Skeletal muscle satellite cell (primary cell): ENCODE measurements at regions not wholly inside any gene's neighbourhood (a gene's known extent, or its start where the extent isn't known, plus 50 kb on each side); places are given as distances from the start of the nearest gene placed in this dataset.
"Not testable (repeated sequence)": the region's sequence is repeated elsewhere in the genome, so short reads cannot be mapped to it uniquely, and the experiment has no call there.

Source experiments
- H3K27me3 ChIP-seq: 2 replicates; pipeline ENCODE4 v1.7.0; 2013; ENCODE audit warnings: low read length; ENCODE audit not compliant: control insufficient read depth, insufficient read depth
- H3K36me3 ChIP-seq: 2 replicates; pipeline ENCODE4 v1.7.0; 2013; ENCODE audit warnings: mild to moderate bottlenecking, control low read depth, low read length; ENCODE audit not compliant: insufficient read depth
- H3K4me1 ChIP-seq: 2 replicates; pipeline ENCODE4 v1.7.0; 2013; ENCODE audit warnings: low read length; ENCODE audit not compliant: control insufficient read depth, insufficient read depth
- H3K4me2 ChIP-seq: 2 replicates; pipeline ENCODE4 v1.7.0; 2013; ENCODE audit warnings: mild to moderate bottlenecking, low read length
- H3K4me3 ChIP-seq: 2 replicates; pipeline ENCODE4 v1.7.0; 2013; ENCODE audit warnings: low read length
- H3K9ac ChIP-seq: 2 replicates; pipeline ENCODE4 v1.7.0; 2013; ENCODE audit warnings: mild to moderate bottlenecking, low read depth, low read length, moderate library complexity
- H3K9me3 ChIP-seq: replicated peaks from 2 replicates; pipeline ENCODE4 v1.7.0; 2013; ENCODE audit warnings: mild to moderate bottlenecking, control low read depth, low read length

- Histone ChIP-seq H3K27me3 (peaks cover 5% of the 10 kb centered on the region), H3K4me2 (no peak overlapping the region), H3K4me1 (peaks cover 8% of the 10 kb centered on the region), H3K4me3 (no peak overlapping the region), H3K9ac (no peak overlapping the region), H3K36me3 (no peaks in the 10 kb centered on the region), H3K9me3 (peaks cover 15% of the 10 kb centered on the region)
Measured at GRCh38 chr13:46481166-46481565, 71.8 kb upstream of the LRCH1 start.

GRCh38 chr13:46480131-46480530, 72.8 kb upstream of the LRCH1 start:
- H3K9me3 ChIP-seq = peaks cover 15% of the 10 kb centered on the region
- H3K4me1 ChIP-seq = peaks cover 14% of the 10 kb centered on the region
- no peak overlapping the region for H3K9ac ChIP-seq
- H3K36me3 ChIP-seq = no peaks in the 10 kb centered on the region
- no peak overlapping the region for H3K4me3 ChIP-seq
- peaks cover 5% of the 10 kb centered on the region for H3K27me3 ChIP-seq
- H3K4me2 ChIP-seq = no peak overlapping the region

GRCh38 chr13:46479691-46480090, 73.3 kb upstream of the LRCH1 start:
- H3K27me3 ChIP-seq = peaks cover 5% of the 10 kb centered on the region
- no peaks in the 10 kb centered on the region for H3K36me3 ChIP-seq

GRCh38 chr13:46479283-46479682, 73.7 kb upstream of the LRCH1 start:
- H3K4me3 ChIP-seq = no peak overlapping the region

More at GRCh38 chr13:46479691-46480090, 73.3 kb upstream of the LRCH1 start:
- Histone ChIP-seq H3K9ac (no peak overlapping the region), H3K9me3 (peaks cover 11% of the 10 kb centered on the region), H3K4me3 (no peak overlapping the region), H3K4me2 (no peak overlapping the region), H3K4me1 (peaks cover 14% of the 10 kb centered on the region)

GRCh38 chr13:46478651-46479050, 74.3 kb upstream of the LRCH1 start:
- H3K27me3 ChIP-seq = peaks cover 5% of the 10 kb centered on the region
- H3K4me2 ChIP-seq = no peak overlapping the region
- H3K9ac ChIP-seq = no peak overlapping the region
- H3K9me3 ChIP-seq = peaks cover 4% of the 10 kb centered on the region
- H3K36me3 ChIP-seq = no peaks in the 10 kb centered on the region
- peaks cover 14% of the 10 kb centered on the region for H3K4me1 ChIP-seq
- no peak overlapping the region for H3K4me3 ChIP-seq

More at GRCh38 chr13:46479283-46479682, 73.7 kb upstream of the LRCH1 start:
- Histone ChIP-seq H3K4me2 (no peak overlapping the region), H3K9ac (no peak overlapping the region), H3K4me1 (peaks cover 14% of the 10 kb centered on the region), H3K27me3 (peaks cover 5% of the 10 kb centered on the region), H3K36me3 (no peaks in the 10 kb centered on the region), H3K9me3 (peaks cover 9% of the 10 kb centered on the region)

GRCh38 chr13:46476174-46476573, 76.8 kb upstream of the LRCH1 start:
- Histone ChIP-seq H3K27me3 (no peaks in the 10 kb centered on the region), H3K4me3 (no peak overlapping the region), H3K9me3 (no peaks in the 10 kb centered on the region), H3K4me1 (peaks cover 14% of the 10 kb centered on the region), H3K4me2 (no peak overlapping the region), H3K9ac (no peak overlapping the region), H3K36me3 (no peaks in the 10 kb centered on the region)

- Histone ChIP-seq H3K4me3 (no peak overlapping the region), H3K9me3 (no peaks in the 10 kb centered on the region), H3K4me2 (no peak overlapping the region), H3K36me3 (no peaks in the 10 kb centered on the region), H3K4me1 (peaks cover 14% of the 10 kb centered on the region), H3K9ac (no peak overlapping the region), H3K27me3 (no peaks in the 10 kb centered on the region)
Measured at GRCh38 chr13:46475541-46475991, 77.4 kb upstream of the LRCH1 start.

- Histone ChIP-seq H3K36me3 (no peaks in the 10 kb centered on the region), H3K9ac (no peak overlapping the region)
Measured at GRCh38 chr13:46473806-46474205, 79.2 kb upstream of the LRCH1 start.

GRCh38 chr13:46472384-46472783, 80.6 kb upstream of the LRCH1 start:
- Histone ChIP-seq H3K9ac (no peak overlapping the region), H3K4me2 (no peak overlapping the region), H3K4me1 (peaks cover 13% of the 10 kb centered on the region), H3K27me3 (no peaks in the 10 kb centered on the region), H3K9me3 (no peaks in the 10 kb centered on the region), H3K4me3 (no peak overlapping the region), H3K36me3 (no peaks in the 10 kb centered on the region)

More at GRCh38 chr13:46473806-46474205, 79.2 kb upstream of the LRCH1 start:
- no peaks in the 10 kb centered on the region for H3K27me3 ChIP-seq
- peaks cover 17% of the 10 kb centered on the region for H3K4me1 ChIP-seq
- no peak overlapping the region for H3K4me2 ChIP-seq
- H3K9me3 ChIP-seq = no peaks in the 10 kb centered on the region
- H3K4me3 ChIP-seq = no peak overlapping the region

GRCh38 chr13:46469699-46470098, 82.6 kb upstream of the RUBCNL start:
- not testable (repeated sequence) for H3K36me3 ChIP-seq, H3K4me1 ChIP-seq, H3K4me3 ChIP-seq, H3K27me3 ChIP-seq, H3K4me2 ChIP-seq, H3K9ac ChIP-seq, H3K9me3 ChIP-seq

GRCh38 chr13:46468570-46469463, 81.8 kb upstream of the RUBCNL start:
- H3K36me3 ChIP-seq = no peaks in the 10 kb centered on the region
- H3K4me1 ChIP-seq = peaks cover 8% of the 10 kb centered on the region
- H3K9ac ChIP-seq = no peak overlapping the region
- no peak overlapping the region for H3K4me2 ChIP-seq
- H3K9me3 ChIP-seq = no peaks in the 10 kb centered on the region
- H3K4me3 ChIP-seq = no peak overlapping the region
- no peaks in the 10 kb centered on the region for H3K27me3 ChIP-seq

- H3K4me3 ChIP-seq, H3K36me3 ChIP-seq, H3K4me2 ChIP-seq, H3K4me1 ChIP-seq, H3K9me3 ChIP-seq, H3K27me3 ChIP-seq, H3K9ac ChIP-seq: not testable (repeated sequence)
Measured at GRCh38 chr13:46467694-46468093, 80.6 kb upstream of the RUBCNL start.
